Endodermal cell (in vitro differentiated cells): ENCODE measurements at regions not wholly inside any gene's neighbourhood (a gene's known extent, or its start where the extent isn't known, plus 50 kb on each side); places are given as distances from the start of the nearest gene placed in this dataset.
"Not testable (repeated sequence)": the region's sequence is repeated elsewhere in the genome, so short reads cannot be mapped to it uniquely, and the experiment has no call there.

Experiments used
- DNase-seq: peaks from one replicate; pipeline ENCODE4 v3.0.0-alpha.2; 2017
- H3K27ac ChIP-seq: 2 replicates; pipeline ENCODE4 v1.5.1; 2013; ENCODE audit warnings: mild to moderate bottlenecking, low read depth, low read length, moderate library complexity
- H3K27me3 ChIP-seq: 2 replicates; pipeline ENCODE4 v1.6.1; 2013; ENCODE audit warnings: mild to moderate bottlenecking, low read length, moderate library complexity; ENCODE audit not compliant: insufficient read depth, control insufficient read depth, poor library complexity, severe bottlenecking
- H3K36me3 ChIP-seq: 2 replicates; pipeline ENCODE4 v1.7.0; 2013; ENCODE audit warnings: mild to moderate bottlenecking, low read length, moderate library complexity; ENCODE audit not compliant: control insufficient read depth, insufficient read depth
- H3K4me1 ChIP-seq: one replicate; pipeline ENCODE4 v1.7.0; 2013; ENCODE audit warnings: low read length; ENCODE audit not compliant: control insufficient read depth, insufficient read depth
- H3K4me3 ChIP-seq: 2 replicates; pipeline ENCODE4 v1.5.1; 2013; ENCODE audit warnings: mild to moderate bottlenecking, low read length, moderate library complexity
- H3K9ac ChIP-seq: 2 replicates; pipeline ENCODE4 v1.6.1; 2013; ENCODE audit warnings: mild to moderate bottlenecking, low read length, moderate library complexity; ENCODE audit not compliant: poor library complexity, severe bottlenecking; ENCODE audit errors: extremely low read depth
- H3K9me3 ChIP-seq: 2 replicates; pipeline ENCODE4 v1.6.1; 2013; ENCODE audit warnings: mild to moderate bottlenecking, low read length, moderate library complexity; ENCODE audit not compliant: control insufficient read depth
- H3K27ac Mint-ChIP-seq: 2 replicates; pipeline ENCODE4 v1.8.0; 2020; ENCODE audit warnings: mixed read lengths
- H3K27me3 Mint-ChIP-seq: 2 replicates; pipeline ENCODE4 v1.8.0; 2021; ENCODE audit warnings: mild to moderate bottlenecking, mixed read lengths; ENCODE audit not compliant: insufficient read depth
- H3K36me3 Mint-ChIP-seq: 2 replicates; pipeline ENCODE4 v1.8.0; 2020; ENCODE audit warnings: low read depth, mixed read lengths
- H3K4me1 Mint-ChIP-seq: 2 replicates; pipeline ENCODE4 v1.8.0; 2020; ENCODE audit warnings: mixed read lengths
- H3K4me3 Mint-ChIP-seq: 2 replicates; pipeline ENCODE4 v1.8.0; 2020; ENCODE audit warnings: mild to moderate bottlenecking, moderate library complexity, mixed read lengths
- H3K9me3 Mint-ChIP-seq: 2 replicates; pipeline ENCODE4 v1.8.0; 2020; ENCODE audit warnings: mild to moderate bottlenecking, mixed read lengths
- WGBS, 2 experiments: methylation state at CpG; one replicate each; pipeline versions ENCODE4 v1.1.5 to v1.1.7; 2013; ENCODE audit warnings: missing lambda C conversion rate in 2 of 2, mixed read lengths in 1 of 2; ENCODE audit not compliant: insufficient coverage in 1 of 2, insufficient read length in 1 of 2; 5-methylcytosine and 5-hydroxymethylcytosine counted together
- TF ChIP-seq, protein P1 (sequence below): fragments of 200-600 bp; sonication (generic); conservative IDR thresholded peaks from 2 replicates; pipeline ENCODE4 v1.5.0; 2021; ENCODE audit warnings: antibody characterized with exemption, mild to moderate bottlenecking

DNA sequence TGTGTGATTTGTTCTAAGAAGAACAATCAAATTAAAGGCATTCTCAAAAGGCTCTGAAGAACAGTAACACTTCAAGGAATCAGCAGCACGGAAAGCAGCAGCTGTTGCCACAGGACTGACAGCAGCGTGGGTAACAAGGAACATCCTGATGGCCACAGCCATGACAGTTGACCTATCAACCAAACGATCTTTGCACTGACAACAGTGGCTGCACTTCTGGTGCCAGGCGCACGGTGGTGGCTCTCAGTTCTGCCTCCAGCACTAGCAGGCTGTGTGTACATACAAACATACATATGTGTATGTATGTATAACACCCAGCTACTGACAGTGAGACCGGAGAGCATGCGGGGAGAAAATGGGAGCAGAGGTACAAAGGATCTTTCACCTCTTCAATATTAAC is 114.1 kb downstream of the ZFAND4 start:
- no peak overlapping the region for H3K4me3 ChIP-seq
- H3K9me3 Mint-ChIP-seq, result peaks cover 37% of the 10 kb centered on the region
- TF ChIP-seq, protein P1, sequence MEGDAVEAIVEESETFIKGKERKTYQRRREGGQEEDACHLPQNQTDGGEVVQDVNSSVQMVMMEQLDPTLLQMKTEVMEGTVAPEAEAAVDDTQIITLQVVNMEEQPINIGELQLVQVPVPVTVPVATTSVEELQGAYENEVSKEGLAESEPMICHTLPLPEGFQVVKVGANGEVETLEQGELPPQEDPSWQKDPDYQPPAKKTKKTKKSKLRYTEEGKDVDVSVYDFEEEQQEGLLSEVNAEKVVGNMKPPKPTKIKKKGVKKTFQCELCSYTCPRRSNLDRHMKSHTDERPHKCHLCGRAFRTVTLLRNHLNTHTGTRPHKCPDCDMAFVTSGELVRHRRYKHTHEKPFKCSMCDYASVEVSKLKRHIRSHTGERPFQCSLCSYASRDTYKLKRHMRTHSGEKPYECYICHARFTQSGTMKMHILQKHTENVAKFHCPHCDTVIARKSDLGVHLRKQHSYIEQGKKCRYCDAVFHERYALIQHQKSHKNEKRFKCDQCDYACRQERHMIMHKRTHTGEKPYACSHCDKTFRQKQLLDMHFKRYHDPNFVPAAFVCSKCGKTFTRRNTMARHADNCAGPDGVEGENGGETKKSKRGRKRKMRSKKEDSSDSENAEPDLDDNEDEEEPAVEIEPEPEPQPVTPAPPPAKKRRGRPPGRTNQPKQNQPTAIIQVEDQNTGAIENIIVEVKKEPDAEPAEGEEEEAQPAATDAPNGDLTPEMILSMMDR, result no peak
- H3K27ac Mint-ChIP-seq, result no peak overlapping the region
- DNase-seq, result no peak
- no peak overlapping the region for H3K4me3 Mint-ChIP-seq
- H3K9me3 ChIP-seq, result peaks cover 36% of the 10 kb centered on the region
- H3K36me3 ChIP-seq, result peaks cover 4% of the 10 kb centered on the region
- H3K27me3 ChIP-seq, result no peaks in the 10 kb centered on the region
- no peaks in the 10 kb centered on the region for H3K4me1 ChIP-seq
- peaks cover 8% of the 10 kb centered on the region for H3K4me1 Mint-ChIP-seq
- no peak overlapping the region for H3K27ac ChIP-seq
- WGBS, 2 experiments, result 93 to 96% methylated on average over 3 to 7 of the region's 7 CpGs
- H3K9ac ChIP-seq, result no peak overlapping the region
- no peaks in the 10 kb centered on the region for H3K27me3 Mint-ChIP-seq
- H3K36me3 Mint-ChIP-seq, result peaks cover 27% of the 10 kb centered on the region

DNA sequence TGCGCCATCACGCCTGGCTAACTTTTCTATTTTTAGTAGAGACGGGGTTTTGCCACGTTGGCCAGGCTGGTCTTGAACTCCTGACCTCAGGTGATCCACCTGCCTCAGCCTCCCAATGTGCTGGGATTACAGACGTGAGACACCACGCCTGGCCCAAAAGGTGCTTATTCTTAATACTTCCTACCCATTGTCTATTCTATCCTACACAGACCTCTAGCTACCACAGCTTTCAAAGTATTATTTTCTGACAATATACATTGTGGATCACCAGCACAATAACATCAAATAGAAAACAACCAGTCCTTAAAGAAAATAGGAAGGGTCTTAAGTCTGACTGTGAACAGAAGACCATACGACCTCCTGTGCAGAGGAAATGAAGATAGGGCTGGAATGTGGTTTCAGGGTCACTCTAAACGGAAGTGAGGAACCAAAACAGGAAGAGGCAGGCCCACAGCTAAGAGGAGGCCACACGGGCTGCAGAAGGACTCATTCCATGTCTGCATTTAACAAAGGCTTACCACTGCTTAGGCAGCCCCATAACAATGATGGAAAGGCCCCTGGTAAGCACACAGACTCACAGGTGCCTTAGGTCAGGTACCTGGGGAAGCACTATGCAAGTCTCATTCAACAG is 115.2 kb downstream of the ZFAND4 start:
- H3K27me3 Mint-ChIP-seq, result no peaks in the 10 kb centered on the region
- H3K4me3 Mint-ChIP-seq, result no peak overlapping the region
- Histone ChIP-seq H3K9ac (no peak overlapping the region), H3K4me3 (no peak overlapping the region), H3K27me3 (no peaks in the 10 kb centered on the region), H3K4me1 (no peaks in the 10 kb centered on the region), H3K9me3 (peaks cover 34% of the 10 kb centered on the region), H3K27ac (no peak overlapping the region), H3K36me3 (peaks cover 4% of the 10 kb centered on the region)
- peak overlapping the region; percentile 86 for H3K27ac Mint-ChIP-seq
- H3K4me1 Mint-ChIP-seq, result peaks cover 8% of the 10 kb centered on the region
- TF ChIP-seq, protein P1, result no peak
- H3K9me3 Mint-ChIP-seq, result peaks cover 37% of the 10 kb centered on the region
- peak; percentile 58 for DNase-seq
- 87 to 88% methylated on average over 8 to 9 of the region's 9 CpGs for WGBS, 2 experiments
- peaks cover 27% of the 10 kb centered on the region for H3K36me3 Mint-ChIP-seq

DNA sequence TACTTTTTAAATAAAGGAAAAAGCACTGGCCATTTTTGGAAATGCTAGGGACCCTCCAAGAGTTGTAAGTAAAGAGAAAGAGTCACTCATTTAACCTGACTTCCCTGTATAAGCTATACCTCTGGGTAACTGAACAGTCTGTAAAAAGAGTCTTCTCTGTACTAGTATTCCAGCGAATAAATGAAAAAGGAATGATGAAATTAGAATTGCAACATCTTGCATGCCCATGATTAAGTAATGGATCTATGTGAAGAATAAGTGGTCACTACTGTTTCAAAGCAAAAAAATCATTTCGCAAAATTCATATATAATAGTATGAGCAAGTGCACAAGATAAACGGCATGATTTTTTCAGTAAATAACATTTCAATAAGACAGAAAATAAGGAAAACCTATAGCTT is 116.8 kb downstream of the ZFAND4 start:
- Histone ChIP-seq H3K4me3 (no peak overlapping the region), H3K4me1 (no peaks in the 10 kb centered on the region), H3K27me3 (no peaks in the 10 kb centered on the region), H3K9ac (no peak overlapping the region), H3K27ac (no peak overlapping the region), H3K9me3 (peaks cover 22% of the 10 kb centered on the region), H3K36me3 (peaks cover 4% of the 10 kb centered on the region)
- no peak for DNase-seq
- H3K9me3 Mint-ChIP-seq, result peaks cover 26% of the 10 kb centered on the region
- H3K36me3 Mint-ChIP-seq, result peaks cover 23% of the 10 kb centered on the region
- H3K27ac Mint-ChIP-seq, result no peak overlapping the region
- H3K4me1 Mint-ChIP-seq, result peaks cover 8% of the 10 kb centered on the region
- no peak overlapping the region for H3K4me3 Mint-ChIP-seq
- H3K27me3 Mint-ChIP-seq, result no peaks in the 10 kb centered on the region
- 91 to 100% methylated on average over 1 to 2 of the region's 3 CpGs for WGBS, 2 experiments
- TF ChIP-seq, protein P1, result no peak

DNA sequence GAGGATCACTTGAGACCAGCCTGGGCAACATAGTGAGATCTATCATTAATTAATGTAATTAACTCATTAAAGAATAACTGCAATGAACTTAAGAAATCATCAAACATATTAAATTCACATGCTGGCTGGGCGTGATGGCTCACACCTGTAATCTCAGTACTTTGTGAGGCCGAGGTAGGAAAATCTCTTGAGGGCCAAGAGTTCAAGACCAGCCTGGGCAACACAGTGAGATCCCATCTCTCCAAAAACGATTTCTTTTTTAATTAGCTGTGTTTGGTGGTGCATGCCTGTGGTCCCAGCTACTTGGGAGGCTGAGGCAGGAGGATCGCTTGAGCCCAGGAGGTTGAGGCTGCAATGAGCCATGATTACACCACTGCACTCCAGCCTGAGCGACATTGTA is 117.2 kb downstream of the ZFAND4 start:
- H3K27ac Mint-ChIP-seq, H3K27me3 Mint-ChIP-seq, H3K4me1 ChIP-seq, H3K27ac ChIP-seq, H3K27me3 ChIP-seq, DNase-seq, H3K36me3 ChIP-seq, H3K4me3 ChIP-seq, H3K4me3 Mint-ChIP-seq, H3K4me1 Mint-ChIP-seq, H3K9ac ChIP-seq: not testable (repeated sequence)
- H3K9me3 ChIP-seq, result peaks cover 17% of the 10 kb centered on the region
- peaks cover 18% of the 10 kb centered on the region for H3K36me3 Mint-ChIP-seq
- 96 to 100% methylated on average over 1 to 5 of the region's 5 CpGs for WGBS, 2 experiments
- H3K9me3 Mint-ChIP-seq, result peaks cover 21% of the 10 kb centered on the region
